Transverse colon (tissue), 4 donors: ENCODE measurements at regions not wholly inside any gene's neighbourhood (a gene's known extent, or its start where the extent isn't known, plus 50 kb on each side); places are given as distances from the start of the nearest gene placed in this dataset.

ENCODE experiments used
- DNase-seq: peaks from one replicate; pipeline ENCODE4 v3.0.0-alpha.2; 2019
- H3K27ac ChIP-seq, 4 donors: fragments of 200-600 bp; sonication (generic); 2 replicates each; pipeline ENCODE4 v1.5.1; 2016 to 2018; ENCODE audit warnings: inconsistent platforms in 4 of 4
- H3K27me3 ChIP-seq: fragments of 200-600 bp; sonication (generic); 2 replicates; pipeline ENCODE4 v1.5.1; 2017; ENCODE audit warnings: inconsistent platforms
- H3K36me3 ChIP-seq, 4 donors: fragments of 200-600 bp; sonication (generic); 2 replicates each; pipeline ENCODE4 v1.5.1; 2017 to 2019; ENCODE audit warnings: inconsistent platforms in 4 of 4
- H3K4me1 ChIP-seq, 4 donors: fragments of 200-600 bp; sonication (generic); 2 replicates each; pipeline ENCODE4 v1.5.1; 2017 to 2020; ENCODE audit warnings: inconsistent platforms in 4 of 4
- H3K4me3 ChIP-seq, 4 donors: fragments of 200-600 bp; sonication (generic); 1 replicate in 1 of 4; 2 replicates in 3 of 4; pipeline versions ENCODE4 v1.5.1 to v1.6.1; 2017 to 2019; ENCODE audit warnings: inconsistent platforms in 4 of 4
- H3K9me3 ChIP-seq, 2 donors: fragments of 200-600 bp; sonication (generic); 2 replicates each; pipeline ENCODE4 v1.5.1; 2017 to 2019; ENCODE audit warnings: inconsistent platforms in 2 of 2
- CTCF ChIP-seq, 5 experiments: fragments of 200-600 bp in 3 of 5; fragments of 450-650 bp in 2 of 5; sonication (generic) in 3 of 5; IDR thresholded peaks; 1 replicate in 2 of 5; 2 replicates in 3 of 5; pipeline ENCODE4 v1.5.1; 2016 to 2017; ENCODE audit warnings: antibody characterized with exemption in 5 of 5, inconsistent platforms in 3 of 5, mild to moderate bottlenecking in 2 of 5, moderate library complexity in 1 of 5
- EP300 ChIP-seq: sonication (generic); formaldehyde crosslinking; IDR thresholded peaks from one replicate; pipeline ENCODE4 v1.6.1; 2017; ENCODE audit warnings: antibody characterized with exemption, low read depth
- POLR2A ChIP-seq: fragments of 450-650 bp; IDR thresholded peaks from one replicate; pipeline ENCODE4 v1.6.1; 2016; ENCODE audit warnings: antibody characterized with exemption, mild to moderate bottlenecking, moderate library complexity
- POLR2AphosphoS5 ChIP-seq, 3 donors: sonication (generic); formaldehyde crosslinking; IDR thresholded peaks; one replicate each; pipeline ENCODE4 v1.6.1; 2016; ENCODE audit warnings: antibody characterized with exemption in 3 of 3
- WGBS, 2 donors: methylation state at CpG; one replicate each; pipeline ENCODE4 v1.1.5; 2018; ENCODE audit warnings: low coverage in 1 of 2; 5-methylcytosine and 5-hydroxymethylcytosine counted together
- in situ Hi-C, 4 donors: fragments of 200-750 bp; cut with MboI; loops; one replicate each; pipeline versions ENCODE4 v1.15.0 to v1.15.1; 2017; ENCODE audit warnings: low sequenced_read_pairs in 3 of 4, low pct_ligation_motif_present in 1 of 4, low pct_unique_long_range_greater_than_20kb in 1 of 4
- intact Hi-C: fragments of 100-400 bp; cut with DNase I; formaldehyde crosslinking; loops from one replicate; pipeline ENCODE4 v1.15.1; 2023; ENCODE audit warnings: low total_unique reads

- in situ Hi-C loops (no loop called here), intact Hi-C loops (no loop called here)
- no peak overlapping the region for H3K27ac ChIP-seq
- H3K4me1 ChIP-seq, result no peaks in the 10 kb centered on the region
- no peaks in the 10 kb centered on the region for H3K36me3 ChIP-seq
- no peak for DNase-seq
- no peaks in the 10 kb centered on the region for H3K9me3 ChIP-seq
- H3K27me3 ChIP-seq, result no peaks in the 10 kb centered on the region
- no peak overlapping the region for H3K4me3 ChIP-seq
- 84% methylated on average over 2 of the region's 2 CpGs; no CpG with 5 or more reads in 1 of the 2 donors for WGBS, 2 donors
- TF ChIP-seq POLR2AphosphoS5 (IDR thresholded peaks at IDR 0.05), result no peak
- TF ChIP-seq POLR2A, result no peak
- no peak for TF ChIP-seq CTCF (IDR thresholded peaks at IDR 0.05)
- TF ChIP-seq EP300, result no peak
These were observed 1222.9 kb upstream of the PRKX start for GRCh38 chrX:4936315-4936714.

GRCh38 chrX:4935846-4936245, 1222.4 kb upstream of the PRKX start:
- in situ Hi-C loops (no loop called here), intact Hi-C loops (no loop called here)
- no peak overlapping the region for H3K27ac ChIP-seq
- H3K36me3 ChIP-seq, result no peaks in the 10 kb centered on the region
- H3K9me3 ChIP-seq, result no peaks in the 10 kb centered on the region
- no peaks in the 10 kb centered on the region for H3K27me3 ChIP-seq
- no peaks in the 10 kb centered on the region for H3K4me1 ChIP-seq
- no peak overlapping the region for H3K4me3 ChIP-seq
- WGBS, 2 donors, result 55% methylated on average over 2 of the region's 2 CpGs; no CpG with 5 or more reads in 1 of the 2 donors
- peak; percentile 7 for DNase-seq
- TF ChIP-seq POLR2A, result no peak
- TF ChIP-seq POLR2AphosphoS5 (IDR thresholded peaks at IDR 0.05), result no peak
- no peak for TF ChIP-seq EP300
- no peak for TF ChIP-seq CTCF (IDR thresholded peaks at IDR 0.05)

- WGBS, 2 donors, result 67 to 77% methylated on average over 2 of the region's 2 CpGs
- H3K27ac ChIP-seq, result no peak overlapping the region
- no peak for DNase-seq
- H3K4me3 ChIP-seq, result no peak overlapping the region
- no peaks in the 10 kb centered on the region for H3K27me3 ChIP-seq
- intact Hi-C loops (no loop called here), in situ Hi-C loops (no loop called here)
- H3K36me3 ChIP-seq, result no peaks in the 10 kb centered on the region
- H3K4me1 ChIP-seq, result no peaks in the 10 kb centered on the region
- no peak for TF ChIP-seq POLR2A
- no peak for TF ChIP-seq EP300
- TF ChIP-seq CTCF (IDR thresholded peaks at IDR 0.05), result no peak
- TF ChIP-seq POLR2AphosphoS5 (IDR thresholded peaks at IDR 0.05), result no peak
- H3K9me3 ChIP-seq, result no peaks in the 10 kb centered on the region
These were observed 1222.0 kb upstream of the PRKX start for GRCh38 chrX:4935401-4935800.

GRCh38 chrX:4932790-4933189, 1219.3 kb upstream of the PRKX start:
- Histone ChIP-seq H3K9me3 (no peaks in the 10 kb centered on the region), H3K27me3 (no peaks in the 10 kb centered on the region), H3K27ac (no peak overlapping the region), H3K4me1 (no peaks in the 10 kb centered on the region), H3K4me3 (no peak overlapping the region), H3K36me3 (no peaks in the 10 kb centered on the region)
- no peak for DNase-seq
- WGBS, 2 donors, result 40 to 44% methylated on average over 5 of the region's 5 CpGs
- in situ Hi-C loops, result no loop called here
- no peak for TF ChIP-seq CTCF (IDR thresholded peaks at IDR 0.05)
- TF ChIP-seq POLR2AphosphoS5 (IDR thresholded peaks at IDR 0.05), result no peak
- TF ChIP-seq EP300, result no peak
- no peak for TF ChIP-seq POLR2A
- intact Hi-C loops, result no loop called here
